ENCODE measurements at regions not wholly inside any gene's neighbourhood (a gene's known extent, or its start where the extent isn't known, plus 50 kb on each side); places are given as distances from the start of the nearest gene placed in this dataset.

- H3K9me3 ChIP-seq (ENCODE audit: control insufficient read depth, insufficient read depth, low read length): no peaks in the 10 kb centered on the region
- CTCF ChIA-PET: no interaction called here
- no peak overlapping the region for H2AK5ac ChIP-seq (ENCODE audit: low read depth, low read length)
- BruUV-seq (replicated peaks): no TSS peak
- H3K14ac ChIP-seq (replicated peaks; ENCODE audit: low read depth, low read length): no peak overlapping the region
- no peak overlapping the region for H3K18ac ChIP-seq (ENCODE audit: low read depth, low read length)
- dilution Hi-C loops (cut with HindIII; ENCODE audit: low sequenced_read_pairs, unreplicated experiment) (no loop called here), intact Hi-C loops (cut with micrococcal nuclease) (no loop called here), in situ Hi-C loops (cut with MboI; ENCODE audit: low sequenced_read_pairs) (no loop called here)
- H2AFZ ChIP-seq (replicated peaks; ENCODE audit: low read length, poor library complexity): no peak overlapping the region
- no peak for DNase-seq
- H4K20me1 ChIP-seq (ENCODE audit: insufficient read depth, low read length): no peaks in the 10 kb centered on the region
- no peak overlapping the region for H3K56ac ChIP-seq (ENCODE audit: extremely low read depth, insufficient read depth, low read length)
- H2BK5ac ChIP-seq (ENCODE audit: low read depth, low read length, poor library complexity, severe bottlenecking): no peak overlapping the region
- no peak overlapping the region for H3K9ac ChIP-seq (ENCODE audit: low read depth, low read length)
- no peak overlapping the region for H2AK9ac ChIP-seq (replicated peaks; ENCODE audit: low read depth, low read length, poor library complexity)
- H3K23ac ChIP-seq (ENCODE audit: low read depth, low read length): no peak overlapping the region
- H2BK20ac ChIP-seq (ENCODE audit: low read depth, low read length): no peak overlapping the region
- H3K4me2 ChIP-seq (ENCODE audit: low read depth, low read length): no peak overlapping the region
- H3K27ac ChIP-seq (ENCODE audit: insufficient read depth, low read length): no peak overlapping the region
- H3K4ac ChIP-seq (ENCODE audit: low read depth, low read length): no peak overlapping the region
- no peak overlapping the region for H4K5ac ChIP-seq (ENCODE audit: low read depth, low read length)
- TF ChIP-seq ELK1 (IDR thresholded peaks at IDR 0.05; ENCODE audit: borderline replicate concordance, low read depth, low read length) (no peak), RCOR1 (IDR thresholded peaks at IDR 0.05; ENCODE audit: insufficient replicate concordance, low read length) (no peak), FOS (IDR thresholded peaks at IDR 0.05; ENCODE audit: low read depth, low read length) (no peak), SMC3 (IDR thresholded peaks at IDR 0.05; ENCODE audit: low read depth, low read length) (no peak), MAZ (IDR thresholded peaks at IDR 0.05; ENCODE audit: borderline replicate concordance, low read depth, low read length) (no peak), MXI1 (IDR thresholded peaks at IDR 0.05; ENCODE audit: borderline replicate concordance, low read depth, low read length) (no peak), CHD1 (IDR thresholded peaks at IDR 0.05; ENCODE audit: low read depth, low read length) (no peak), MAFK (IDR thresholded peaks at IDR 0.05; ENCODE audit: low read depth, low read length) (no peak), POLR2A (IDR thresholded peaks at IDR 0.05; ENCODE audit: low read depth, low read length) (no peak), USF2 (IDR thresholded peaks at IDR 0.05; ENCODE audit: low read depth, low read length) (no peak), RAD21 (IDR thresholded peaks at IDR 0.05; ENCODE audit: low read length) (no peak), CEBPB (IDR thresholded peaks at IDR 0.05; ENCODE audit: low read depth, low read length) (no peak), BHLHE40 (IDR thresholded peaks at IDR 0.05; ENCODE audit: low read depth, low read length) (no peak), CTCF (conservative IDR thresholded peaks at IDR 0.05; ENCODE audit: low read depth, low read length) (no peak), NFE2L2 (IDR thresholded peaks at IDR 0.05; ENCODE audit: low read depth, low read length) (no peak), RFX5 (IDR thresholded peaks at IDR 0.05; ENCODE audit: low read depth, low read length) (no peak)
- no peak overlapping the region for H4K8ac ChIP-seq (ENCODE audit: low read depth in 2 of 2, low read length in 2 of 2)
- ATAC-seq (ENCODE audit: low read depth): no peak
- H3K4me1 ChIP-seq (ENCODE audit: control insufficient read depth, insufficient read depth, low read length): no peaks in the 10 kb centered on the region
- no peak overlapping the region for H2BK15ac ChIP-seq (ENCODE audit: low read depth, low read length)
- peaks cover 36% of the 10 kb centered on the region for H3K27me3 ChIP-seq (ENCODE audit: control insufficient read depth, insufficient read depth, low read length)
- no peaks in the 10 kb centered on the region for H3K9me1 ChIP-seq (ENCODE audit: insufficient read depth, low read length)
- no CpG with 5 or more reads among the region's 2 CpGs for WGBS, 2 experiments (ENCODE audit: extremely low coverage in 2 of 2, insufficient read length in 1 of 2)
- H3K79me1 ChIP-seq (ENCODE audit: low read depth in 1 of 2, low read length in 2 of 2): no peaks in the 10 kb centered on the region
- H3K4me3 ChIP-seq (ENCODE audit: insufficient read depth, low read depth, low read length): no peak overlapping the region
- no peaks in the 10 kb centered on the region for H3K36me3 ChIP-seq (ENCODE audit: control insufficient read depth, insufficient read depth, low read length)
- no peak overlapping the region for H4K91ac ChIP-seq (ENCODE audit: insufficient read depth, low read depth, low read length)
- no peak overlapping the region for H2BK120ac ChIP-seq (ENCODE audit: low read depth, low read length)
- POLR2A ChIA-PET (ENCODE audit: unreplicated experiment): no interaction called here
Observed at GRCh38 chr15:70545526-70545925, 217.8 kb downstream of the UACA start.
